Endothelial cell of umbilical vein (primary cell): ENCODE measurements at regions not wholly inside any gene's neighbourhood (a gene's known extent, or its start where the extent isn't known, plus 50 kb on each side); places are given as distances from the start of the nearest gene placed in this dataset.

Experiments used
- CTCF ChIP-seq, 2 donors: IDR thresholded peaks; 1 replicate in 1 of 2; 2 replicates in 1 of 2; pipeline ENCODE4 v1.5.1; 2011; ENCODE audit warnings: low read length in 2 of 2, mild to moderate bottlenecking in 2 of 2, moderate library complexity in 2 of 2, control low read depth in 1 of 2, inconsistent platforms in 1 of 2, low read depth in 1 of 2; ENCODE audit not compliant: insufficient read depth in 1 of 2; ENCODE audit errors: extremely low read depth in 1 of 2
- EZH2 ChIP-seq: IDR thresholded peaks from 2 replicates; pipeline ENCODE4 v1.6.1; 2012; ENCODE audit warnings: borderline replicate concordance, low read depth, mild to moderate bottlenecking, moderate library complexity, low read length, inconsistent platforms; ENCODE audit not compliant: severe bottlenecking
- FOS ChIP-seq: IDR thresholded peaks from 2 replicates; pipeline ENCODE4 v1.6.1; 2011; ENCODE audit warnings: mild to moderate bottlenecking, low read length, moderate library complexity, borderline replicate concordance; ENCODE audit not compliant: insufficient read depth
- JUN ChIP-seq: IDR thresholded peaks from 2 replicates; pipeline ENCODE4 v1.6.1; 2011; ENCODE audit warnings: borderline replicate concordance, low read depth; ENCODE audit not compliant: insufficient read length, insufficient read depth
- MAX ChIP-seq: IDR thresholded peaks from 2 replicates; pipeline ENCODE4 v1.6.1; 2011; ENCODE audit not compliant: insufficient read depth, insufficient read length
- POLR2A ChIP-seq: IDR thresholded peaks from 2 replicates; pipeline ENCODE4 v1.6.1; 2012; ENCODE audit warnings: low read depth, mild to moderate bottlenecking, control low read depth, low read length
- POLR2AphosphoS5 ChIP-seq: IDR thresholded peaks from 2 replicates; pipeline ENCODE4 v1.6.1; 2012; ENCODE audit warnings: low read depth, mild to moderate bottlenecking, control low read depth, low read length, moderate library complexity; ENCODE audit not compliant: insufficient read depth

GRCh38 chr4:175277816-175278215 is 359.7 kb downstream of the ADAM29 start:
- TF ChIP-seq EZH2 (no peak), CTCF (IDR thresholded peaks at IDR 0.05; ENCODE audit: extremely low read depth in 1 of 2, insufficient read depth in 1 of 2, low read depth in 1 of 2, low read length in 2 of 2) (no peak), POLR2A (no peak), POLR2AphosphoS5 (no peak), FOS (no peak), MAX (no peak), JUN (no peak)
